Aorta (tissue), 5 donors: ENCODE measurements at regions not wholly inside any gene's neighbourhood (a gene's known extent, or its start where the extent isn't known, plus 50 kb on each side); places are given as distances from the start of the nearest gene placed in this dataset.
"Not testable (repeated sequence)": the region's sequence is repeated elsewhere in the genome, so short reads cannot be mapped to it uniquely, and the experiment has no call there.

Source experiments
- ATAC-seq: fragments of 200-7000 bp; cut with Tn5 transposase; one replicate; pipeline ENCODE4 v1.9.1; 2022; ENCODE audit warnings: moderate library complexity; ENCODE audit not compliant: low FRiP score
- DNase-seq, 2 donors: peaks; one replicate each; pipeline ENCODE4 v3.0.0-alpha.2; 2020
- H3K27ac ChIP-seq, 2 donors: one replicate each; pipeline ENCODE4 v1.5.1; 2013; ENCODE audit warnings: low read length in 2 of 2, mild to moderate bottlenecking in 2 of 2, moderate library complexity in 2 of 2, control low read depth in 1 of 2, inconsistent platforms in 1 of 2, low read depth in 1 of 2
- H3K27me3 ChIP-seq, 2 donors: one replicate each; pipeline ENCODE4 v1.6.1; 2013; ENCODE audit warnings: control low read depth in 1 of 2, low read length in 1 of 2, mild to moderate bottlenecking in 1 of 2, moderate library complexity in 1 of 2; ENCODE audit not compliant: insufficient read depth in 2 of 2, control insufficient read depth in 1 of 2
- H3K36me3 ChIP-seq, 2 donors: one replicate each; pipeline ENCODE4 v1.6.1; 2013; ENCODE audit warnings: control low read depth in 1 of 2, low read length in 1 of 2, mild to moderate bottlenecking in 1 of 2; ENCODE audit not compliant: insufficient read depth in 2 of 2, control insufficient read depth in 1 of 2
- H3K4me1 ChIP-seq, 2 donors: one replicate each; pipeline ENCODE4 v1.6.1; 2013; ENCODE audit warnings: low read length in 2 of 2, control low read depth in 1 of 2, mild to moderate bottlenecking in 1 of 2, moderate library complexity in 1 of 2; ENCODE audit not compliant: insufficient read depth in 2 of 2, control insufficient read depth in 1 of 2
- H3K4me3 ChIP-seq, 2 donors: one replicate each; pipeline ENCODE4 v1.5.1; 2013; ENCODE audit warnings: low read length in 2 of 2, control low read depth in 1 of 2, mild to moderate bottlenecking in 1 of 2
- H3K9me3 ChIP-seq: one replicate; pipeline ENCODE4 v1.6.1; 2013; ENCODE audit warnings: mild to moderate bottlenecking, low read length; ENCODE audit not compliant: control insufficient read depth
- WGBS, 2 donors: extraction: QIAGEN DNeasy Blood & Tissue Kit; methylation state at CpG; one replicate each; pipeline ENCODE4 v1.1.7; 2013; 5-methylcytosine and 5-hydroxymethylcytosine counted together
- intact Hi-C, 2 donors: fragments of 100-400 bp; cut with DNase I; formaldehyde crosslinking; loops; one replicate each; pipeline versions ENCODE4 v1.14.2 to v1.15.0; 2022
- donor health status: healthy with polysubstance abuse.
- donor health status: Bipolar disorder and iron deficiency.
- donor health status: DM: no; HTN: no; CAD: no.
- donor health status: DM: no; HTN: no; CAD: no.
- donor health status: DM: yes; HTN: yes; CAD: no.

GRCh38 chr18:1152958-1153357 is 248.3 kb downstream of the ADCYAP1 start:
- intact Hi-C loops, H3K27me3 ChIP-seq, ATAC-seq, H3K27ac ChIP-seq, DNase-seq, H3K36me3 ChIP-seq, H3K4me1 ChIP-seq, H3K4me3 ChIP-seq, H3K9me3 ChIP-seq: not testable (repeated sequence)
- WGBS, 2 donors: 43 to 49% methylated on average over 2 of the region's 2 CpGs

DNA sequence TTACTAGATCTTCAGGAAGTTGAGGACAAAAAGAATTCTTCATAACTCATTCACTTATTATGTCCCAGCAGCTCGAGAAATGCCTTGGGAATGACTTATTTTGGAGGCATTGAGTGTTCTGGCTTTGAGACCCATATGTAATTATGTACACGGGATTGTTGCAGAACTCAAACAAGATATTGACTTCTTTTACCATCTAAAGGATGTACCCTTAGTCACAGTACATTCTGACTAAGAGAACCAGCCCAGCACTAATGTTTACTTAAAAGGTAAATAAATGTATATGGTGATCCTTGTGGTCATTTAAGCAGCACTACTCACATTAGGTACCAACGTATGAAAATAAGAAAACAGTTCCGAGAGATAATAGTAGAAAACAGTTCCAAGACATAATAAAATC is 268.9 kb downstream of the ADCYAP1 start:
- H3K4me3 ChIP-seq: no peak overlapping the region
- no peaks in the 10 kb centered on the region for H3K4me1 ChIP-seq
- intact Hi-C loops: no loop called here
- peaks cover 3% of the 10 kb centered on the region for H3K9me3 ChIP-seq
- 67 to 71% methylated on average over 4 of the region's 4 CpGs for WGBS, 2 donors
- DNase-seq: no peak
- H3K36me3 ChIP-seq: no peaks in the 10 kb centered on the region
- H3K27me3 ChIP-seq: no peaks in the 10 kb centered on the region
- no peak overlapping the region for H3K27ac ChIP-seq
- ATAC-seq: no peak

DNA sequence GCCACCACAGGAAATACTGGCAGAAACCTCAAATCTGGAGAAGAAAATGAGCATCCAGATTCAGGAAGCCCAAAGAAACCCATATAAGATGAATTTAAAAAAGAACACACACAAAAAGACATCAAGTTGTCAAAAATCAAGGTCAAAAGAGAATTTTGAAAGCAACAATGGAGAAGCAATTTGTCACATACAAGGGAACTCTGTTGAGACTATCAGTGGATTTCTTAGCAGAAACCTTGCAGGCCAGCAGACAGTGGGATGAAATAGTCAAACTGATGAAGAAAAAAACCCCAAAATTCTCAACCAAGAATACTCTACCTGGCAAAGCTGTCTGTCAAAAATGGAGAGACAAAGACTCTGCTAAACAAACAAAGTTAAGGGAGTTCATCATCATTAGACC is 272.6 kb downstream of the ADCYAP1 start:
- Histone ChIP-seq H3K9me3 (peaks cover 3% of the 10 kb centered on the region), H3K4me1 (no peaks in the 10 kb centered on the region), H3K36me3 (no peaks in the 10 kb centered on the region), H3K27me3 (no peaks in the 10 kb centered on the region), H3K27ac (no peak overlapping the region), H3K4me3 (no peak overlapping the region)
- ATAC-seq (no peak), DNase-seq (no peak)
- intact Hi-C loops: no loop called here

GRCh38 chr18:1191341-1191740 is 286.7 kb downstream of the ADCYAP1 start:
- no peaks in the 10 kb centered on the region for H3K4me1 ChIP-seq
- no peak overlapping the region for H3K4me3 ChIP-seq
- H3K27ac ChIP-seq: no peak overlapping the region
- DNase-seq (no peak), ATAC-seq (no peak)
- no peaks in the 10 kb centered on the region for H3K36me3 ChIP-seq
- intact Hi-C loops: no loop called here
- WGBS, 2 donors: 68 to 79% methylated on average over 3 of the region's 3 CpGs
- peaks cover 0 to 1% of the 10 kb centered on the region in 2 donors for H3K27me3 ChIP-seq
- H3K9me3 ChIP-seq: peaks cover 3% of the 10 kb centered on the region

DNA sequence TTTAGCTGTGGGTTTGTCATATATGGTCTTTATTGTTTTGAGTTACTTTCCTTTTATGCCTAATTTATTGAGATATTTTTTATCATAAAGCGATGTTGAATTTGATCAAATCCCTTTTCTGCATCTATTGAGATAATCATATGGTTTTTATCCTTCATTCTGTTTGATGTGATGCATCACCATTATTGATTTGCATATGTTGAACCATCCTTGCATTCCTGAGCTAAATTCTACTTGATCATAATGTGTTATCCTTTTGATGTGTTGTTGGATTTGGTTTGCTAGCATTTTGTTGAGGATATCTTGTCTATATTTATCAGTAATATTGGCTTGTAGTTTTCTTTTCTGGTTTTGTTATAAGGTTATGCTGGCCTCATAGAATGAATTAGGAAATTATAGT is 308.5 kb downstream of the ADCYAP1 start:
- 80 to 88% methylated on average over 1 of the region's 1 CpG for WGBS, 2 donors
- DNase-seq: no peak
- H3K36me3 ChIP-seq: no peaks in the 10 kb centered on the region
- no peak overlapping the region for H3K4me3 ChIP-seq
- H3K9me3 ChIP-seq: peaks cover 5% of the 10 kb centered on the region
- no peak overlapping the region for H3K27ac ChIP-seq
- intact Hi-C loops: loop anchor here in 1 of 2 donors (10.0 kb wide), 1 partner anchor 348 kb away; no protein-coding TSS in a partner anchor
- ATAC-seq: no peak
- H3K4me1 ChIP-seq: no peaks in the 10 kb centered on the region
- H3K27me3 ChIP-seq: no peaks in the 10 kb centered on the region

DNA sequence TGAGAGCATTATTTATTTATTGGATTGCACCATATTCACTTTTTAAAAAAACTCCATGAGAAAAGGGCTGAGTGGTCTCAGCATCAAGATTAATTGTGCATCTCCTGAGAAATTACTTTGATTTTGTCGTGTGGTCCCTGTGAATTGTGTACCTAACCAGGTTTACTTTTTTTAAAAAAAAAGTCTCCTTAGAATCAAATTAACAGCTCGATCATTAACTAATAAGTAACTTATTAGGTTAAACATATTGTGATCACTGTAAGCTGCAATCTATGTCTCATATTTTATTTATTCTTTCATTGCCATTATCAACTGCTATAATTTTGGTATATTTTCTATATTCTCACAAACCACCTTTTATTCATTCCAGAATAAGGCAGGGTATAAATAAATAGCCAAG is 318.2 kb downstream of the ADCYAP1 start:
- DNase-seq (no peak), ATAC-seq (no peak)
- H3K4me1 ChIP-seq: no peaks in the 10 kb centered on the region
- H3K9me3 ChIP-seq: no peaks in the 10 kb centered on the region
- intact Hi-C loops: no loop called here
- no peak overlapping the region for H3K4me3 ChIP-seq
- no peaks in the 10 kb centered on the region for H3K27me3 ChIP-seq
- H3K36me3 ChIP-seq: no peaks in the 10 kb centered on the region
- 69 to 71% methylated on average over 2 of the region's 2 CpGs for WGBS, 2 donors
- no peak overlapping the region for H3K27ac ChIP-seq

DNA sequence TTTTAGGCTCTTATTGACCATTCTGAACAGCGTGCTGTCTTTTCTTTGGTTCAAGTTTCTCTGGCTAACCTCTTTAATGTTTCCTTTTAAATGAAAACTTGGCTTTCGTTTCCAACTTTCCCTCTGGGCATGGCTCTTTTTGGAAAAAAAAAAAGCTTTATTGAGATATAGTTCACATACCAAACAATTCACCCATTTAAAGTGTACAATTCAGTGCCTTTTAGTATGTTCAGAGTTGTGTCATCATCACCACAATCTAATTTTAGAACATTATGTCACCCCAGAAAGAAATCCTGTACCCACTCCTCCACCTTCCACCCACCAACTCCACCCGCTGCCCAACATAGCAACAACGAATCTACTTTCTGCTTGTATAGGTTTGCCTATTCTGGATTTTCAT is 322.4 kb downstream of the ADCYAP1 start:
- ATAC-seq: no peak
- intact Hi-C loops: no loop called here
- H3K27me3 ChIP-seq: no peaks in the 10 kb centered on the region
- H3K36me3 ChIP-seq: no peaks in the 10 kb centered on the region
- H3K27ac ChIP-seq: no peak overlapping the region
- no peak for DNase-seq
- no peaks in the 10 kb centered on the region for H3K9me3 ChIP-seq
- 70 to 77% methylated on average over 4 of the region's 4 CpGs for WGBS, 2 donors
- no peaks in the 10 kb centered on the region for H3K4me1 ChIP-seq
- H3K4me3 ChIP-seq: no peak overlapping the region

GRCh38 chr18:1229634-1230033 is 325.0 kb downstream of the ADCYAP1 start:
- H3K4me3 ChIP-seq: no peak overlapping the region
- DNase-seq (no peak), ATAC-seq (no peak)
- no peaks in the 10 kb centered on the region for H3K27me3 ChIP-seq
- H3K9me3 ChIP-seq: no peaks in the 10 kb centered on the region
- no peak overlapping the region for H3K27ac ChIP-seq
- 76 to 77% methylated on average over 2 of the region's 2 CpGs for WGBS, 2 donors
- intact Hi-C loops: no loop called here
- no peaks in the 10 kb centered on the region for H3K4me1 ChIP-seq
- no peaks in the 10 kb centered on the region for H3K36me3 ChIP-seq

GRCh38 chr18:1232867-1233266 is 328.2 kb downstream of the ADCYAP1 start:
- intact Hi-C loops: no loop called here
- no peaks in the 10 kb centered on the region for H3K27me3 ChIP-seq
- no peaks in the 10 kb centered on the region for H3K4me1 ChIP-seq
- no peak for ATAC-seq
- no peak overlapping the region for H3K4me3 ChIP-seq
- DNase-seq: no peak
- no peaks in the 10 kb centered on the region for H3K9me3 ChIP-seq
- no peak overlapping the region for H3K27ac ChIP-seq
- no peaks in the 10 kb centered on the region for H3K36me3 ChIP-seq
